ENCODE measurements at regions not wholly inside any gene's neighbourhood (a gene's known extent, or its start where the extent isn't known, plus 50 kb on each side); places are given as distances from the start of the nearest gene placed in this dataset.

DNA sequence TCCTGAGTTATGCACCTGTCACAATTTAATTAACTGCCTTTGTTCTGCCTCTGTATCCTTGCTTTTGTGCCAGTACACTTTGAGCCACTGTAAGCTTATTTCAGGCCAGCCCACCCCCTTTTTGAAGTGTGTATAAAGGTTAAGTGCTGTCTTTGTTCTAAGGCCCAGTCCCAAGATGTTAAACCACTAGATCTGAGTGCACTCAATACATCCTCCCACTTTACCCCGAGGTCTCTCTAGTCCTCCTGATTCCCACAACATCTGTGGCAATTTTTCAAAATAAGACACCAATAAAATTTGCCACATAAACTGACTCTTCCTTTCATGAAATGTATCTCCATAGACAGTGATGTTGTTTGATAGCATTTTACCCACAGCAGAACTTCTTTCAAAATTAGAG is 124.1 kb upstream of the SPIN4 start:
- no peak for DNase-seq (ENCODE audit: low read depth)
- H3K4me3 ChIP-seq (ENCODE audit: control insufficient read depth, low read depth, low read length) = no peak overlapping the region
- no peak for TF ChIP-seq CTCF (IDR thresholded peaks at IDR 0.05; ENCODE audit: control insufficient read depth, insufficient read depth, low read depth, low read length, missing control alignments)

DNA sequence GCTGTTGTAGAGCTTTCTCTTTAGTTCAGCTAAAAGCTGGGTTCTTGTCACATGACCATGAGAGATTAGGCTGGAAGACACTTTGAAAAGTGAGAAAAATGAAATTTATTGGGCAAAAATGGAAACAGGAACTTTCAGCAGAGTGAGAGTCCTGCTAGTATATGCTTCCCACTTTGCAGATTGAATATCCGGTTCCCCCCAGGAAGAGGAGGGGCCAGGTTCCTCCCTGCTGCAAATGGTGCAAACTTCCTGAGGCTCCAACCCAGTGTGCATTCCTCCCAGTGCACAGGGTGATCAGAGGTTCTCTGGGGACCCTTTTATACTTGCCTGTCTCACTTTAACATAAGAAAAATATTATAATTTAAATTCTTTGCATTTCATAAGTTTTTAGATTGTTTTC is 119.9 kb upstream of the SPIN4 start:
- H3K4me3 ChIP-seq (ENCODE audit: control insufficient read depth, low read depth, low read length) = no peak overlapping the region
- no peak for DNase-seq (ENCODE audit: low read depth)
- TF ChIP-seq CTCF (IDR thresholded peaks at IDR 0.05; ENCODE audit: control insufficient read depth, insufficient read depth, low read depth, low read length, missing control alignments) = no peak

GRCh38 chrX:63470506-63470905 is 119.4 kb upstream of the SPIN4 start:
- TF ChIP-seq CTCF (IDR thresholded peaks at IDR 0.05; ENCODE audit: control insufficient read depth, insufficient read depth, low read depth, low read length, missing control alignments) = no peak
- no peak overlapping the region for H3K4me3 ChIP-seq (ENCODE audit: control insufficient read depth, low read depth, low read length)
- no peak for DNase-seq (ENCODE audit: low read depth)

- TF ChIP-seq CTCF (IDR thresholded peaks at IDR 0.05; ENCODE audit: control insufficient read depth, insufficient read depth, low read depth, low read length, missing control alignments) = peak; percentile 18
- no peak overlapping the region for H3K4me3 ChIP-seq (ENCODE audit: control insufficient read depth, low read depth, low read length)
- DNase-seq (ENCODE audit: low read depth) = no peak
These were observed 115.6 kb upstream of the SPIN4 start for GRCh38 chrX:63466690-63467089.

- TF ChIP-seq CTCF (IDR thresholded peaks at IDR 0.05; ENCODE audit: control insufficient read depth, insufficient read depth, low read depth, low read length, missing control alignments) = no peak
- no peak overlapping the region for H3K4me3 ChIP-seq (ENCODE audit: control insufficient read depth, low read depth, low read length)
- DNase-seq (ENCODE audit: low read depth) = no peak
These were observed 107.8 kb upstream of the SPIN4 start for GRCh38 chrX:63458981-63459380.

- no peak for DNase-seq (ENCODE audit: low read depth)
- no peak for TF ChIP-seq CTCF (IDR thresholded peaks at IDR 0.05; ENCODE audit: control insufficient read depth, insufficient read depth, low read depth, low read length, missing control alignments)
These were observed 102.4 kb upstream of the SPIN4 start for GRCh38 chrX:63453571-63453970.

GRCh38 chrX:63441717-63442116 is 90.6 kb upstream of the SPIN4 start:
- no peak overlapping the region for H3K4me3 ChIP-seq (ENCODE audit: control insufficient read depth, low read depth, low read length)
- no peak for DNase-seq (ENCODE audit: low read depth)
- no peak for TF ChIP-seq CTCF (IDR thresholded peaks at IDR 0.05; ENCODE audit: control insufficient read depth, insufficient read depth, low read depth, low read length, missing control alignments)

More at GRCh38 chrX:63453571-63453970, 102.4 kb upstream of the SPIN4 start:
- no peak overlapping the region for H3K4me3 ChIP-seq (ENCODE audit: control insufficient read depth, low read depth, low read length)
